ENCODE measurements at regions not wholly inside any gene's neighbourhood (a gene's known extent, or its start where the extent isn't known, plus 50 kb on each side); places are given as distances from the start of the nearest gene placed in this dataset.
A peak's percentile ranks its signal among the peaks of the same experiment; 100 is the strongest.

- BruUV-seq (replicated peaks), result no TSS peak
- no peak overlapping the region for H3K4me3 Mint-ChIP-seq (ENCODE audit: unreplicated experiment)
Observed at GRCh38 chr4:43680421-43680820, 768.2 kb downstream of the KCTD8 start.

DNA sequence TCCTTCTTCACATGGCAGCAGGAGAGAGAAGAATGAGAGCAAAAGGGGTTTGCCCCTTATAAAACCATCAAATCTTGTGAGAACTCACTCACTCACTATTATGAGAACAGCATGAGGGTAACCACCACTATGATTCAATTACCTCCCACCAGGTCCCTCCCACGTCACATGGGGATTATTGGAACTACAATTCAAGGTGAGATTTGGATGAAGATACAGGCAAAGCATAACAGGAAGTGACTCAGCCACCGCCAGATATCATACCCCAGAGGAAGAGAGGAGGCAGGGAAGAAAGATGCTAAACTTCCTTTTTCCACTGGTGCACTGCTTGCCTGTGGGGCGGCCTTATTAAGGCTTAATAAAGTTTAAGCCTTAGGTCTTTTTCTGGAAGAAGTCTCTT is 766.1 kb downstream of the KCTD8 start:
- intact Hi-C loops (cut with micrococcal nuclease), result no loop called here
- no peak overlapping the region for H3K27ac Mint-ChIP-seq (ENCODE audit: low read depth, unreplicated experiment)
- peaks cover 7% of the 10 kb centered on the region for H3K9me3 Mint-ChIP-seq (ENCODE audit: unreplicated experiment)
- H3K36me3 Mint-ChIP-seq (ENCODE audit: insufficient read depth, unreplicated experiment), result no peaks in the 10 kb centered on the region
- ChIA-PET CTCF (no interaction called here), POLR2A (no interaction called here)
- H3K4me3 Mint-ChIP-seq (ENCODE audit: unreplicated experiment), result no peak overlapping the region
- no TSS peak for BruUV-seq (replicated peaks)
- peak; percentile 0 for DNase-seq (ENCODE audit: unreplicated experiment)
- no peak for TF ChIP-seq CTCF (IDR thresholded peaks at IDR 0.05; ENCODE audit: unreplicated experiment)
- peaks cover 5% of the 10 kb centered on the region for H3K4me1 Mint-ChIP-seq (ENCODE audit: insufficient read depth, unreplicated experiment)
- H3K27me3 Mint-ChIP-seq (ENCODE audit: insufficient read depth, unreplicated experiment), result no peaks in the 10 kb centered on the region

More at GRCh38 chr4:43680421-43680820, 768.2 kb downstream of the KCTD8 start:
- H3K36me3 Mint-ChIP-seq (ENCODE audit: insufficient read depth, unreplicated experiment), result no peaks in the 10 kb centered on the region
- H3K27ac Mint-ChIP-seq (ENCODE audit: low read depth, unreplicated experiment), result no peak overlapping the region
- intact Hi-C loops (cut with micrococcal nuclease), result no loop called here
- ChIA-PET CTCF (no interaction called here), POLR2A (no interaction called here)
- peaks cover 7% of the 10 kb centered on the region for H3K9me3 Mint-ChIP-seq (ENCODE audit: unreplicated experiment)
- TF ChIP-seq CTCF (IDR thresholded peaks at IDR 0.05; ENCODE audit: unreplicated experiment), result no peak
- no peaks in the 10 kb centered on the region for H3K27me3 Mint-ChIP-seq (ENCODE audit: insufficient read depth, unreplicated experiment)
- DNase-seq (ENCODE audit: unreplicated experiment), result no peak
- H3K4me1 Mint-ChIP-seq (ENCODE audit: insufficient read depth, unreplicated experiment), result peaks cover 5% of the 10 kb centered on the region

DNA sequence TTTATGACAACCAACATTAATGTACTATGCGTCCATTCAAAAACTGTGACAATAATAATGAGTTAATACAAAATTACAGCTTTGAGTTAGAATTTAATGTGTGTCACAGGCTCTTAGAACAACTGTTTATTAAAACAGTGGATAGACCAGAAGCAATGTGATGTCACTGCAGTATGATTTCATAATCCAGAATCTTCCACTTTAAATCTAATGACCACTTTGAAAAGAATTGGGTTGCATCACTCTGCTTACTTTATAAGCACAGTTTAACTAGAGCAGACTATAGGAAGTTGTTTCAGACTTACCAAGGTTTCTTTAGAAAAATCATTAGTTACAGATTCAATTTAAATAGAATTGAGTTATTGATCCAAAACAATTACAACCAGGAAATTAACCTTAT is 758.5 kb downstream of the KCTD8 start:
- TF ChIP-seq CTCF (IDR thresholded peaks at IDR 0.05; ENCODE audit: unreplicated experiment), result no peak
- Mint-ChIP-seq H3K27me3 (ENCODE audit: insufficient read depth, unreplicated experiment) (no peaks in the 10 kb centered on the region), H3K36me3 (ENCODE audit: insufficient read depth, unreplicated experiment) (no peaks in the 10 kb centered on the region), H3K4me3 (ENCODE audit: unreplicated experiment) (no peak overlapping the region), H3K27ac (ENCODE audit: low read depth, unreplicated experiment) (no peak overlapping the region), H3K9me3 (ENCODE audit: unreplicated experiment) (peaks cover 7% of the 10 kb centered on the region), H3K4me1 (ENCODE audit: insufficient read depth, unreplicated experiment) (peaks cover 6% of the 10 kb centered on the region)
- intact Hi-C loops (cut with micrococcal nuclease), result no loop called here
- DNase-seq (ENCODE audit: unreplicated experiment), result peak; percentile 20
- CTCF ChIA-PET, result no interaction called here
- no TSS peak for BruUV-seq (replicated peaks)
- POLR2A ChIA-PET, result no interaction called here

GRCh38 chr4:43693876-43694275 is 754.7 kb downstream of the KCTD8 start:
- no peak overlapping the region for H3K4me3 Mint-ChIP-seq (ENCODE audit: unreplicated experiment)
- H3K4me1 Mint-ChIP-seq (ENCODE audit: insufficient read depth, unreplicated experiment), result peaks cover 6% of the 10 kb centered on the region
- no TSS peak for BruUV-seq (replicated peaks)
- H3K27me3 Mint-ChIP-seq (ENCODE audit: insufficient read depth, unreplicated experiment), result no peaks in the 10 kb centered on the region
- H3K9me3 Mint-ChIP-seq (ENCODE audit: unreplicated experiment), result peaks cover 7% of the 10 kb centered on the region
- CTCF ChIA-PET, result no interaction called here
- POLR2A ChIA-PET, result no interaction called here
- no peak for DNase-seq (ENCODE audit: unreplicated experiment)
- no peak overlapping the region for H3K27ac Mint-ChIP-seq (ENCODE audit: low read depth, unreplicated experiment)
- TF ChIP-seq CTCF (IDR thresholded peaks at IDR 0.05; ENCODE audit: unreplicated experiment), result no peak
- H3K36me3 Mint-ChIP-seq (ENCODE audit: insufficient read depth, unreplicated experiment), result no peaks in the 10 kb centered on the region
- intact Hi-C loops (cut with micrococcal nuclease), result no loop called here
